HCT116 (cell line): ENCODE measurements at regions not wholly inside any gene's neighbourhood (a gene's known extent, or its start where the extent isn't known, plus 50 kb on each side); places are given as distances from the start of the nearest gene placed in this dataset.

Experiments
- EZH2 ChIP-seq: fragments of 200-600 bp; sonication (generic); IDR thresholded peaks from 2 replicates; pipeline ENCODE4 v1.6.1; 2017; ENCODE audit warnings: antibody characterized with exemption, mixed run types
- EZH2phosphoT487 ChIP-seq: fragments of 200-600 bp; IDR thresholded peaks from 2 replicates; pipeline ENCODE4 v1.6.1; 2018; ENCODE audit warnings: antibody characterized with exemption, borderline replicate concordance
- POLR2A ChIP-seq: IDR thresholded peaks from 2 replicates; pipeline ENCODE4 v1.7.0; 2011; ENCODE audit warnings: borderline replicate concordance; ENCODE audit not compliant: insufficient read depth, insufficient read length; ENCODE audit errors: extremely low read depth
- POLR2AphosphoS5 ChIP-seq: IDR thresholded peaks from 2 replicates; pipeline ENCODE4 v1.6.1; 2011; ENCODE audit warnings: mild to moderate bottlenecking, low read depth, low read length, moderate library complexity
- RAD21 ChIP-seq: IDR thresholded peaks from 2 replicates; pipeline ENCODE4 v1.6.1; 2012; ENCODE audit warnings: low read depth, mild to moderate bottlenecking
- TCF7L2 ChIP-seq: IDR thresholded peaks from 2 replicates; pipeline ENCODE4 v1.7.0; 2011; ENCODE audit warnings: borderline replicate concordance, inconsistent platforms; ENCODE audit not compliant: insufficient read depth, insufficient read length; ENCODE audit errors: extremely low read depth
- YY1 ChIP-seq: IDR thresholded peaks from 2 replicates; pipeline ENCODE4 v1.6.1; 2011; ENCODE audit warnings: low read length, low read depth, moderate library complexity, mild to moderate bottlenecking; ENCODE audit not compliant: insufficient replicate concordance; ENCODE audit errors: extremely low read depth
- TF ChIP-seq, protein P1 (sequence below), 3 experiments: fragments of 200-600 bp in 1 of 3; sonication (generic) in 1 of 3; IDR thresholded peaks in 2 of 3; conservative IDR thresholded peaks in 1 of 3; 2 replicates each; pipeline ENCODE4 v1.5.1; 2012 to 2017; ENCODE audit warnings: low read depth in 2 of 3, low read length in 2 of 3, antibody characterized with exemption in 1 of 3, borderline replicate concordance in 1 of 3, control low read depth in 1 of 3, mild to moderate bottlenecking in 1 of 3, mixed read lengths in 1 of 3, mixed run types in 1 of 3, moderate library complexity in 1 of 3; ENCODE audit not compliant: insufficient read depth in 1 of 3
- TF ChIP-seq, protein P2 (sequence below): IDR thresholded peaks from 2 replicates; pipeline ENCODE4 v1.6.1; 2011; ENCODE audit warnings: mild to moderate bottlenecking, low read length, moderate library complexity; ENCODE audit not compliant: insufficient replicate concordance; ENCODE audit errors: extremely low read depth

DNA sequence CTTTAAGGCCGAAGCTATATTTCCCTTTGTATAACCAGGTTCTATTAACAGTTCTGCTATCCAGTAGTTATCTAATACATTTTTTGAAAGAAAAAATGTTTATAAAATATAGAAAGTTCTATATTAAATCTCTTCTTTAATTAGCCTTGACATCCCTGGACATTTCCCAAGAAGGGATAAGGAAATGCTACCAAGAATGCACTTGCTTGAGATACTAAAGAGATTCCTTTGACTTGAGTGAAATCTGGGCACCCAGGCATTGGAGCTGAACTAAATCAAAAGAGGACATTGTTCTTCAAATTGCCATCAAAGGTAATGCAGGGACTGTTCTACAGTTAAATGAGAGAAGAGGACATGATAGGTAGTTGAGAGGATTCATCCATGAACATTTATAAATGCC lies 535.9 kb upstream of the FAT3 start:
- TF ChIP-seq EZH2 (no peak), POLR2A (no peak), POLR2AphosphoS5 (no peak), RAD21 (no peak), EZH2phosphoT487 (no peak), YY1 (no peak), TCF7L2 (no peak)
- TF ChIP-seq, protein P1, sequence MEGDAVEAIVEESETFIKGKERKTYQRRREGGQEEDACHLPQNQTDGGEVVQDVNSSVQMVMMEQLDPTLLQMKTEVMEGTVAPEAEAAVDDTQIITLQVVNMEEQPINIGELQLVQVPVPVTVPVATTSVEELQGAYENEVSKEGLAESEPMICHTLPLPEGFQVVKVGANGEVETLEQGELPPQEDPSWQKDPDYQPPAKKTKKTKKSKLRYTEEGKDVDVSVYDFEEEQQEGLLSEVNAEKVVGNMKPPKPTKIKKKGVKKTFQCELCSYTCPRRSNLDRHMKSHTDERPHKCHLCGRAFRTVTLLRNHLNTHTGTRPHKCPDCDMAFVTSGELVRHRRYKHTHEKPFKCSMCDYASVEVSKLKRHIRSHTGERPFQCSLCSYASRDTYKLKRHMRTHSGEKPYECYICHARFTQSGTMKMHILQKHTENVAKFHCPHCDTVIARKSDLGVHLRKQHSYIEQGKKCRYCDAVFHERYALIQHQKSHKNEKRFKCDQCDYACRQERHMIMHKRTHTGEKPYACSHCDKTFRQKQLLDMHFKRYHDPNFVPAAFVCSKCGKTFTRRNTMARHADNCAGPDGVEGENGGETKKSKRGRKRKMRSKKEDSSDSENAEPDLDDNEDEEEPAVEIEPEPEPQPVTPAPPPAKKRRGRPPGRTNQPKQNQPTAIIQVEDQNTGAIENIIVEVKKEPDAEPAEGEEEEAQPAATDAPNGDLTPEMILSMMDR (IDR thresholded peaks at IDR 0.05 in 2 of 3, conservative IDR thresholded peaks at IDR 0.05 in 1 of 3; ENCODE audit: borderline replicate concordance in 1 of 3, insufficient read depth in 1 of 3, low read depth in 2 of 3, low read length in 2 of 3): no peak
- TF ChIP-seq, protein P2, sequence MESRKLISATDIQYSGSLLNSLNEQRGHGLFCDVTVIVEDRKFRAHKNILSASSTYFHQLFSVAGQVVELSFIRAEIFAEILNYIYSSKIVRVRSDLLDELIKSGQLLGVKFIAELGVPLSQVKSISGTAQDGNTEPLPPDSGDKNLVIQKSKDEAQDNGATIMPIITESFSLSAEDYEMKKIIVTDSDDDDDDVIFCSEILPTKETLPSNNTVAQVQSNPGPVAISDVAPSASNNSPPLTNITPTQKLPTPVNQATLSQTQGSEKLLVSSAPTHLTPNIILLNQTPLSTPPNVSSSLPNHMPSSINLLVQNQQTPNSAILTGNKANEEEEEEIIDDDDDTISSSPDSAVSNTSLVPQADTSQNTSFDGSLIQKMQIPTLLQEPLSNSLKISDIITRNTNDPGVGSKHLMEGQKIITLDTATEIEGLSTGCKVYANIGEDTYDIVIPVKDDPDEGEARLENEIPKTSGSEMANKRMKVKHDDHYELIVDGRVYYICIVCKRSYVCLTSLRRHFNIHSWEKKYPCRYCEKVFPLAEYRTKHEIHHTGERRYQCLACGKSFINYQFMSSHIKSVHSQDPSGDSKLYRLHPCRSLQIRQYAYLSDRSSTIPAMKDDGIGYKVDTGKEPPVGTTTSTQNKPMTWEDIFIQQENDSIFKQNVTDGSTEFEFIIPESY: no peak
